ENCODE measurements at regions not wholly inside any gene's neighbourhood (a gene's known extent, or its start where the extent isn't known, plus 50 kb on each side); places are given as distances from the start of the nearest gene placed in this dataset.

GRCh38 chrX:134186362-134187121, 50.4 kb upstream of the CCDC160 start:
- TF ChIP-seq, protein P1, sequence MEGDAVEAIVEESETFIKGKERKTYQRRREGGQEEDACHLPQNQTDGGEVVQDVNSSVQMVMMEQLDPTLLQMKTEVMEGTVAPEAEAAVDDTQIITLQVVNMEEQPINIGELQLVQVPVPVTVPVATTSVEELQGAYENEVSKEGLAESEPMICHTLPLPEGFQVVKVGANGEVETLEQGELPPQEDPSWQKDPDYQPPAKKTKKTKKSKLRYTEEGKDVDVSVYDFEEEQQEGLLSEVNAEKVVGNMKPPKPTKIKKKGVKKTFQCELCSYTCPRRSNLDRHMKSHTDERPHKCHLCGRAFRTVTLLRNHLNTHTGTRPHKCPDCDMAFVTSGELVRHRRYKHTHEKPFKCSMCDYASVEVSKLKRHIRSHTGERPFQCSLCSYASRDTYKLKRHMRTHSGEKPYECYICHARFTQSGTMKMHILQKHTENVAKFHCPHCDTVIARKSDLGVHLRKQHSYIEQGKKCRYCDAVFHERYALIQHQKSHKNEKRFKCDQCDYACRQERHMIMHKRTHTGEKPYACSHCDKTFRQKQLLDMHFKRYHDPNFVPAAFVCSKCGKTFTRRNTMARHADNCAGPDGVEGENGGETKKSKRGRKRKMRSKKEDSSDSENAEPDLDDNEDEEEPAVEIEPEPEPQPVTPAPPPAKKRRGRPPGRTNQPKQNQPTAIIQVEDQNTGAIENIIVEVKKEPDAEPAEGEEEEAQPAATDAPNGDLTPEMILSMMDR (conservative IDR thresholded peaks at IDR 0.05; ENCODE audit: low read length): no peak
- no peak for TF ChIP-seq EZH2phosphoT487 (IDR thresholded peaks at IDR 0.05; ENCODE audit: borderline replicate concordance, low read depth, low read length)
